Breast epithelium (tissue), 4 donors: ENCODE measurements at regions not wholly inside any gene's neighbourhood (a gene's known extent, or its start where the extent isn't known, plus 50 kb on each side); places are given as distances from the start of the nearest gene placed in this dataset.
A peak's percentile ranks its signal among the peaks of the same experiment; 100 is the strongest.

ENCODE experiments used
- DNase-seq, 2 donors: peaks; one replicate each; pipeline ENCODE4 v3.0.0-alpha.2; 2019; ENCODE audit warnings: low spot score in 2 of 2
- H3K27ac ChIP-seq, 2 donors: fragments of 200-600 bp; sonication (generic) in 1 of 2; one replicate each; pipeline ENCODE4 v1.5.1; 2016 to 2019; ENCODE audit warnings: mild to moderate bottlenecking in 1 of 2
- H3K27me3 ChIP-seq, 2 donors: fragments of 200-600 bp; sonication (generic) in 1 of 2; one replicate each; pipeline versions ENCODE4 v1.5.1 to v1.6.0; 2017 to 2019; ENCODE audit warnings: control low read depth in 1 of 2, mild to moderate bottlenecking in 1 of 2
- H3K36me3 ChIP-seq: fragments of 200-600 bp; one replicate; pipeline ENCODE4 v1.5.1; 2019
- H3K4me1 ChIP-seq, 2 donors: fragments of 200-600 bp; sonication (generic); one replicate each; pipeline ENCODE4 v1.5.1; 2016 to 2019; ENCODE audit warnings: control low read depth in 1 of 2
- H3K4me3 ChIP-seq, 3 donors: fragments of 200-600 bp; sonication (generic); 1 replicate in 2 of 3; 2 replicates in 1 of 3; pipeline ENCODE4 v1.5.1; 2016 to 2019; ENCODE audit warnings: mild to moderate bottlenecking in 3 of 3, moderate library complexity in 2 of 3
- H3K9me3 ChIP-seq, 2 donors: fragments of 200-600 bp; sonication (generic) in 1 of 2; one replicate each; pipeline ENCODE4 v1.5.1; 2016 to 2019; ENCODE audit warnings: control low read depth in 1 of 2
- POLR2A ChIP-seq: fragments of 450-650 bp; IDR thresholded peaks from one replicate; pipeline ENCODE4 v1.6.1; 2016; ENCODE audit warnings: antibody characterized with exemption, mild to moderate bottlenecking, moderate library complexity
- POLR2AphosphoS5 ChIP-seq, 3 donors: sonication (generic); formaldehyde crosslinking; IDR thresholded peaks; one replicate each; pipeline ENCODE4 v1.6.1; 2017; ENCODE audit warnings: antibody characterized with exemption in 3 of 3
- intact Hi-C: fragments of 100-400 bp; cut with DNase I; formaldehyde crosslinking; loops from one replicate; pipeline ENCODE4 v1.15.1; 2023; ENCODE audit warnings: low total_unique reads
- TF ChIP-seq, protein P1 (sequence below), 3 donors: fragments of 450-650 bp; IDR thresholded peaks; one replicate each; pipeline ENCODE4 v1.5.1; 2016 to 2017; ENCODE audit warnings: antibody characterized with exemption in 3 of 3, mild to moderate bottlenecking in 3 of 3, moderate library complexity in 3 of 3

DNA sequence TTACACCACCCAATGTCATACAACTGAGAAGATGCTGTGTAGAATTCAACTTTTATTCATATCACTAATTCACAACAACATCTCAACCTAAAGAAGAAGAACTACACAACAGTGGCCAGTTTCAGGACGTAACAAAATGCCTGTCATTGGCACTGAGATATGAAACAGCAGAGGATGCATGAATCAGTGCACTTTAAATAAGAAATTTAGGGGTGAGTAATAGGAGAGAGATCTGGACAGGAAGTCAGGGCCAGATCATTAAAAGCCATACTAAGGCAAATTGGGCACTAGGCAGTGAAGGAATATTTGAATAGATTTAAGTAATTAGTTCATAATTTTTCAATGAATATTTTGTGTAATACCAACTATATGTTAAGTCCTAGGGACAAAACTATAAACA is 510.5 kb downstream of the PLPP3 start:
- Histone ChIP-seq H3K4me3 (no peak overlapping the region), H3K27me3 (no peaks in the 10 kb centered on the region), H3K36me3 (no peaks in the 10 kb centered on the region), H3K9me3 (no peaks in the 10 kb centered on the region), H3K4me1 (peaks cover 0 to 8% of the 10 kb centered on the region in 2 donors), H3K27ac (no peak overlapping the region)
- intact Hi-C loops = no loop called here
- TF ChIP-seq, protein P1, sequence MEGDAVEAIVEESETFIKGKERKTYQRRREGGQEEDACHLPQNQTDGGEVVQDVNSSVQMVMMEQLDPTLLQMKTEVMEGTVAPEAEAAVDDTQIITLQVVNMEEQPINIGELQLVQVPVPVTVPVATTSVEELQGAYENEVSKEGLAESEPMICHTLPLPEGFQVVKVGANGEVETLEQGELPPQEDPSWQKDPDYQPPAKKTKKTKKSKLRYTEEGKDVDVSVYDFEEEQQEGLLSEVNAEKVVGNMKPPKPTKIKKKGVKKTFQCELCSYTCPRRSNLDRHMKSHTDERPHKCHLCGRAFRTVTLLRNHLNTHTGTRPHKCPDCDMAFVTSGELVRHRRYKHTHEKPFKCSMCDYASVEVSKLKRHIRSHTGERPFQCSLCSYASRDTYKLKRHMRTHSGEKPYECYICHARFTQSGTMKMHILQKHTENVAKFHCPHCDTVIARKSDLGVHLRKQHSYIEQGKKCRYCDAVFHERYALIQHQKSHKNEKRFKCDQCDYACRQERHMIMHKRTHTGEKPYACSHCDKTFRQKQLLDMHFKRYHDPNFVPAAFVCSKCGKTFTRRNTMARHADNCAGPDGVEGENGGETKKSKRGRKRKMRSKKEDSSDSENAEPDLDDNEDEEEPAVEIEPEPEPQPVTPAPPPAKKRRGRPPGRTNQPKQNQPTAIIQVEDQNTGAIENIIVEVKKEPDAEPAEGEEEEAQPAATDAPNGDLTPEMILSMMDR (IDR thresholded peaks at IDR 0.05) = no peak
- TF ChIP-seq POLR2AphosphoS5 (IDR thresholded peaks at IDR 0.05) (no peak), POLR2A (no peak)
- no peak for DNase-seq

- Histone ChIP-seq H3K36me3 (no peaks in the 10 kb centered on the region), H3K9me3 (no peaks in the 10 kb centered on the region), H3K27ac (no peak overlapping the region), H3K4me3 (no peak overlapping the region), H3K4me1 (peaks cover 0 to under 1% of the 10 kb centered on the region in 2 donors), H3K27me3 (no peaks in the 10 kb centered on the region)
- intact Hi-C loops = no loop called here
- TF ChIP-seq POLR2A (no peak), POLR2AphosphoS5 (IDR thresholded peaks at IDR 0.05) (no peak)
- TF ChIP-seq, protein P1 (IDR thresholded peaks at IDR 0.05) = no peak
- DNase-seq = no peak
Measured at GRCh38 chr1:56068210-56068609, 511.2 kb downstream of the PLPP3 start.

GRCh38 chr1:56065729-56066128 is 513.6 kb downstream of the PLPP3 start:
- Histone ChIP-seq H3K27ac (no peak overlapping the region), H3K9me3 (no peaks in the 10 kb centered on the region), H3K4me1 (peaks cover 3 to 8% of the 10 kb centered on the region in 2 donors), H3K27me3 (no peaks in the 10 kb centered on the region), H3K4me3 (no peak overlapping the region), H3K36me3 (no peaks in the 10 kb centered on the region)
- no peak for TF ChIP-seq POLR2A
- no peak for TF ChIP-seq POLR2AphosphoS5 (IDR thresholded peaks at IDR 0.05)
- TF ChIP-seq, protein P1 (IDR thresholded peaks at IDR 0.05) = no peak
- no peak for DNase-seq
- intact Hi-C loops = no loop called here

GRCh38 chr1:56064705-56065104 is 514.7 kb downstream of the PLPP3 start:
- TF ChIP-seq POLR2A = no peak
- TF ChIP-seq POLR2AphosphoS5 (IDR thresholded peaks at IDR 0.05) = no peak
- TF ChIP-seq, protein P1 (IDR thresholded peaks at IDR 0.05) = no peak
- intact Hi-C loops = no loop called here
- peaks cover 3 to 8% of the 10 kb centered on the region in 2 donors for H3K4me1 ChIP-seq

GRCh38 chr1:56063461-56063860 is 515.9 kb downstream of the PLPP3 start:
- DNase-seq = peak in 1 of 2 donors; percentile 67
- TF ChIP-seq POLR2AphosphoS5 (IDR thresholded peaks at IDR 0.05) = peak in 1 of 3 donors; percentile 68
- TF ChIP-seq, protein P1 (IDR thresholded peaks at IDR 0.05) = no peak

More at GRCh38 chr1:56064705-56065104, 514.7 kb downstream of the PLPP3 start:
- H3K36me3 ChIP-seq = no peaks in the 10 kb centered on the region
- H3K4me3 ChIP-seq = no peak overlapping the region
- H3K9me3 ChIP-seq = no peaks in the 10 kb centered on the region
- no peak for DNase-seq
- no peak overlapping the region for H3K27ac ChIP-seq
- H3K27me3 ChIP-seq = no peaks in the 10 kb centered on the region

More at GRCh38 chr1:56063461-56063860, 515.9 kb downstream of the PLPP3 start:
- H3K4me1 ChIP-seq = peaks cover 3 to 8% of the 10 kb centered on the region in 2 donors
- H3K27ac ChIP-seq = peak overlapping the region in 1 of 2 donors; percentile 54
- no peaks in the 10 kb centered on the region for H3K36me3 ChIP-seq
- H3K4me3 ChIP-seq = no peak overlapping the region
- intact Hi-C loops = no loop called here
- H3K27me3 ChIP-seq = no peaks in the 10 kb centered on the region
- H3K9me3 ChIP-seq = no peaks in the 10 kb centered on the region
